Stimulated activated CD4-positive, alpha-beta T cell treated with anti-CD3 and anti-CD28 coated beads, TNF-alpha, amount 100 ng/mL, for 1 hour (primary cell): ENCODE measurements at regions not wholly inside any gene's neighbourhood (a gene's known extent, or its start where the extent isn't known, plus 50 kb on each side); places are given as distances from the start of the nearest gene placed in this dataset.
"Not testable (repeated sequence)": the region's sequence is repeated elsewhere in the genome, so short reads cannot be mapped to it uniquely, and the experiment has no call there.

Experiments
- DNase-seq, 3 donors: peaks; one replicate each; pipeline ENCODE4 v3.0.0-alpha.2; 2020; ENCODE audit warnings: low read depth in 3 of 3, low spot score in 1 of 3

DNA sequence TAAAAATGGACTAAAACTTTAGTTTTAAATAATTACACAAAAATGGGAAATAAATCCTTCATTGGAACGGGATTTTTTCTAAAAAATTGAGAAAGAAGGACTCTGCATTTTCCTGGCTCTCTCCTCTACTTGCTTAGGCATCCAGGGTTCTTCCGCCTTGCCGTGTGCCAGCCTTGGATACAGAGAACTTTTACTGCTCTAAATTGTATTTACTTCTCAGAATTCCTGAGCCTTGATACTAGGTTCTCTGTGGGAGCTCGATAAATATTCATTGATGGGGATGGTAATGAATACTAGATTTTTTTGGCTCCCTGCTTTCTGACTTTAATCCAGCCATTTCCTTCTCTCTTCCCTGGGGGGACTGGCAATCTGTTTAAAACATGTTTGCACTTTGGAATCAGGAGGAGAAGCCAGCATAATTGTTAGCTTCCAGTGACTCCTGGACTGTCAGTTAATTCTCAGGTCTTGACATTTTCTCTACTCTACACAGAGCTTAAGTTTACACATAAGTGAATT is 746.1 kb upstream of the LRRTM1 start:
- no peak for DNase-seq

DNA sequence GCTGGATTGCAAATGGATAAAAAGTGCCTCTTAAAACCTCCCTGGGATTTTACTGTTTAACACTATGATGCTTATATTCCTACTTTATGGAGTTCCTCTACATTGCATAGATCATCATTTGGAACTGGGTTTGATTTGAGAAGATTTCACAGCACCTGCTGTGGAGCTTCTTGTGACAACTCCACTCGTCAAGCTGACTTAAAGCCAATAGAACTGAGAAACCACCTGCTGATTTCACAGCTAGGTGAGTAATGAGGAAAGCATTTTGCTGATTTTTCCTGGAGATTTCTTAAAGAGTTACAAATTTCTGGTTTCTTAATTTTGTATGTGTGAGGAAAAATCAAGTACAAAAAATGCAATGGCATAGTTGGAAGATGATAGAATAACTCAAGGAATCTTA is 739.1 kb upstream of the LRRTM1 start:
- no peak for DNase-seq

DNA sequence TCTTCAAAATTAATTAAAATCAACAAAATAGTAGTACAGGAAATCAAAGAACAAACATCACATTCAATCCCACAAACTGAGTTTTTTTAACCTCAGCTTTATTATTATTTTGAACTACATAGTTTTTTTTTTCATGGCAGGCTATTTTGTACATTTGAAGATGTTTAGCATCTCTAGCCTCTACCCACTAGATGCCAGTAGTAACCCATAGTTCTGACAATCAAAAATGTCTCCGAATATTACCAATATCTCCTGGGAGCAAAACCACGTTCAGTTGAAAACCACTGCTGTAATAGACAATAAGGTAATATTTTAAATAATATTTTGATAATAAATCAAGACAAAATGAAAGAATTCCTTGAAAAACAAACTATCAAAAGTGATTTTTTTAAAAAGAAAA is 702.6 kb upstream of the LRRTM1 start:
- no peak for DNase-seq

DNA sequence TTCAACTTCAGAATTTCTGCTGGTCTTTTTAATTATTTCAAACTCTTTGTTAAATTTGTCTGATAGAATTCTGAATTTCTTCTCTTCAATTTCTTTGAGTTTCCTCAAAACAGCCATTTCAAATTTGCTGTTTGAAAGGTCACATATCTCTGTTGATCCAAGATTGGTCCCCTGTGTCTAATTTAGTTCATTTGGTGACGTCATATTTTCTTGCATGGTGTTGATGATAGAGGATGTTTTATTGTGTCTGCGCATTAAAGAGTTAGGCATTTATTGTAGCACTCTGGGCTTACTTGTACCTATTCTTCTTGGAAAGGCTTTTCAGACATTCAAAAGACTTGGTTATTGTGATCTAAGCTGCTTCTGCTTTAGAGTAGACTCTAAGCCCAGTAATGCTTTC is 698.4 kb upstream of the LRRTM1 start:
- no peak for DNase-seq

DNA sequence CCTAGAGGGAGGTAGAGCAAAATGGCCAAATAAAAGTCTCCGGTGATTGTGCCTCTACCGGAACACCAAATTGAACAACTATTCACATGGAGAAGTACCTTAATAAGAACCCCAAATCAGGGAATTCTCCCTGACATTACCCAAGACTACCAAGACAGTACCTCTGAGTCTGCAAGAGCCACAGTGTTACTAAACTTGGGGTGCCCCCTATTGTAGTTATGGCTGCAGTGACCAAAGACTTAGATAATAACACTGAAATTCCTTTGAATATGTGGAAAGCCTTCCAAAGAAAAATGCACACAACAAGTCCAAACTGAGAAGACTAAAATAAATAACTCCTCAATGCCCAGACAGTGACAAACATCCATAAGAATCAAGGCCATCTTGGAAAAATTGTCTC is 682.9 kb upstream of the LRRTM1 start:
- DNase-seq, result no peak

DNA sequence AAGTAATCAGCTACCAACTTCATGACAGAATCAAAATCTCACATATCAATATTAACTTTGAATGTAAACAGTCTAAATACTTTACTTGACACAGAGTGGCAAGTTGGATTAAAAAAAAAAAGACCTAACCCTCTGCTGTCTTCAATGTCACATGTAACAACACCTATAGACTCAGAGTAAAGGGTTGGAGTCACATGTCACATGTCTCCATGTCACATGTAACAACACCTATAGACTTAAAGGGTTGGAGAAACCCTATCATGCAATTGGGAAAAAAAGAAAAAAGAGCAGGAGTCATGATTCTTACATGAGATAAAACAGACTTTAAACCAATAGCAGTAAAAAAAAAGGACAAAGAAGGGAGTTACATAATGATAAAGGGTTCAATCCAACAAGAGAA is 665.3 kb upstream of the LRRTM1 start:
- DNase-seq, result no peak

DNA sequence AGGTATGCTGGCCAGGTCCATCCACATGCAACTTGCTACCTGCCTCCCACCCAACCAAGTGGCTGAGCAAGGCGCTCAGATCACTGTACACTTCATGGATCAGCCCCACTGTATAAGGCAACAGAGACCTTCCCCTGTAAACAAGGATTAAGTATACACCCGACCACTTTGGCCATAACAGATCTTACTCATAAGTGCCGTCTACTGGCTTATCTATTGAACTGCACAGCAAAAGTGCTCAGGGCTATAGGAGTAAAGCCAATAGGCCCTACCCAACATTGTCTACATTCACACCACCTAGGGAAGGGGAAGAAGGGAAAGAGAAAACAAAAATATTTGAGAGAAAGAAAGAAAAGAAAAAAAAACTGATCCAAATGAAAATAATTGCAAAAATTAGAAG is 663.9 kb upstream of the LRRTM1 start:
- DNase-seq, result no peak

DNA sequence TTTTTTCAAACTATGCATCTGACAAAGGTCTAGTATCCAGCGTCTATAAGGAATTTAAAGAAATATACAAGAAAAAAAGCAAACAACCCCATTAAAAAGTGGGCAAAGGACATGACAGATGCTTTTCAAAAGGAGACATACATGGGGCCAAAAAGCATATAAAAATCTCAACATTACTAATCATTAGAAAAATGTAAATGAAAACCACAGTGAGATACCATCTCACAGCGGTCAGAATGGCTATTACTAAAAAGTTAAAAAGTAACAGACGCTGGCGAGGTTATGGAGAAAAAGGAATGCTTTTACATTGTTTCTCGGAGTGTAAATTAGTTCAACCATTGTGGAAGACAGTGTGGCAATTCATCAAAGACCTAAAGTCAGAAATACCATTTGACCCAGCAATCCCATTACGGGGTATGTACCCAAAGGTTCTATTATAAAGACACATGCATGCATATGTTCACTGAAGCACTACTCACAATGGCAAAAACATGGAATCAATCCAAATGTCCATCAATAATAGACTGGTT is 643.1 kb upstream of the LRRTM1 start:
- DNase-seq, result no peak

DNA sequence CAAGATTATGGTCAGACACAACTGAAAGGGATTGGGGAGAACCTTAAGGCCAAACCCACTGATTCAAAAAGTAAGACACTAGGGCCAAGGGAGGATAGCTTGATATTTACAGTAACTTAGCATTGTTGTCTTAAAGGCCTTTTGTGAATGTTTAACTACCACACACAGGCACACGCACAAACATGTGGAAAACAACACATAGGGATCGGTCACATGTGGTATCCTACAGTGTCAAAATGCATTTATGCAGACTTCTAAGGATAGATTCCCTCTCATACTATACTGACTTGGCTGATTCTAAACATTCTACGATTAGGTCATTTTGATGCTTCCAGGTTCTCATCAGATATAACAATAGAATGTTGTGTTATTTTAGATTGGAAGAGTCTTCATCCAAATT is 638.9 kb upstream of the LRRTM1 start:
- DNase-seq, result no peak

DNA sequence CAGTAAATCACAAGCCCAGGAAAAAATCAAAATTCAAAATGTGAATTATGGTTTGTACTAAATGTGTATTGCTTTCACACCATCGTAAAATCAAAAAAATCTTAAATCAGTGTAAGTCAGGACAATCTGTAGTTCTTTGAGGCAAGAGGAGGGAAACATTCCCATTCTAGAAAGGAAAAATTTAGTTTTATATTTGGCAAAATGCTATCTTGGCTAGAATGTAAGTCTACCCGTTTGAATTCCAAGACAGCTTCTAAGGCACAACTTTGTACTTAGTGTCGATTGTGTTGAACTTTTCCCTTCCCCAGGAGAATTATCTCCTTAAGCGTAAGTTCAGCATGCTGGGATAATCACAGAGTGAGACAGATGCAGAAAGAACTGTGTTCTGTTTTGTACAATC is 638.2 kb upstream of the LRRTM1 start:
- DNase-seq, result no peak

DNA sequence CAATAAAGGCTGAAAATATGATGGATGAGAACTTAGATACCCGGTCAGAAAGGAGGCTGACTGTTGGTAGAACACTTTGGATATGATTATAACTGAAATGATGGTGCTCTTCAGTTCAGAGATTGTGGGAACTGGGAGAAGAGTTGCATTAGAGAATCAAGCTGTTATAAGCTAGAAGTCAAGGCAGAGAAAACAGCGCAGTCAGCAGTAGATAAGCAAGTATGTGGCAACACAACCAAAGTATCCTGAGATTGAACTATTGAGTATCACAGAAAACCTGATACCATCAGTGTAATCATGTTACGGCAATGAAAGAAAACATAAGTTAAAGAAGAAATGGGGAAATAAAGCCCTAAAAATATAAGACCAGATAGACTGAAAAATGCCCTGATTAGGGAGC is 633.9 kb upstream of the LRRTM1 start:
- DNase-seq, result no peak

DNA sequence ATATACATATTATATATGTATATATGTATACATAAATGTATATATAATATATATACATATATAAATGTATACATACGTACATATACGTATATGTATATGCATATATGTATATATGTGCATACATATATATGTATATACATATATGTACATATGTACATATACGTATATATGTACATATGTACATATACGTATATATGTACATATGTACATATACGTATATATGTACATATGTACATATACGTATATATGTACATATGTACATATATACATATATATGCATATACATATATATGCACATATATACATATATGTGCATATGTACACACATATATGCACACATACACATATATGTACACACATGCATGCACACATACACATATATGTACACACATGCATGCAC is 627.3 kb upstream of the LRRTM1 start:
- DNase-seq, result not testable (repeated sequence)

DNA sequence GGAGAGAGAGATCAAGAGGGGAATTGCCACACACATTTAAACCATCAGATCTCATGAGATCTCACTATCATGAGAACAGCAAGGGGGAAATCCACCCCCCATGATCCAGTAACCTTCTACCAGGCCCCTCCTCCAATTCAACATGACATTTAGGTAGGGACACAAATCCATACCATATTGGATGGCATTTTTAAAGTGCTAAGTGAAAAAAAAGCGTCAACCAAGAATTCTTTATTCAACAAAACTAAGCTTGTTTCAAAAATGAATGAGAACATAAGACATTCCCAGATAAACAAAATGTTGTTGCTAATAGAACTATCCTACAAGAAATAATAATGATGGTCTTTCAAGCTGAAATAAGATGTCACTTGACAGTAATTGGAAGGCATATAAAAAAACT is 626.2 kb upstream of the LRRTM1 start:
- no peak for DNase-seq

DNA sequence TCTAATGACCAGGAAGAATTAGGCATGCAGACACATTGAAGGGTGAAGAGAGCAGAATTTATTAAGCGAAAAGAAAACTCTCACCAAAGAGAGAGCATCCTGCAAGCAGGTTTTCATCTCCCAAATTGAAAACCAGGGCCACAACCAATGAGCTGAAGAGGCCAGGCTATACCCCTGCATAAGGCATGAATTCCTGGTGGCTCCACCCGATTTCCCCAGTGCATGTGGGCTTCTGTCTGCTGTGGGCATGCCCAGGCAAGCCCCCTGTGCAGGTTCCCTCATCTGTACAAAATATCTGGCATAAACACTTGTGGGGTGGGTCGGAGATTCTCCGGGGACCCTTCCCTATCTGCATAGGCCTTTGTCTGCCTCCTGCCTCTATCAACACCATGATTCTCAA is 621.6 kb upstream of the LRRTM1 start:
- DNase-seq, result no peak

DNA sequence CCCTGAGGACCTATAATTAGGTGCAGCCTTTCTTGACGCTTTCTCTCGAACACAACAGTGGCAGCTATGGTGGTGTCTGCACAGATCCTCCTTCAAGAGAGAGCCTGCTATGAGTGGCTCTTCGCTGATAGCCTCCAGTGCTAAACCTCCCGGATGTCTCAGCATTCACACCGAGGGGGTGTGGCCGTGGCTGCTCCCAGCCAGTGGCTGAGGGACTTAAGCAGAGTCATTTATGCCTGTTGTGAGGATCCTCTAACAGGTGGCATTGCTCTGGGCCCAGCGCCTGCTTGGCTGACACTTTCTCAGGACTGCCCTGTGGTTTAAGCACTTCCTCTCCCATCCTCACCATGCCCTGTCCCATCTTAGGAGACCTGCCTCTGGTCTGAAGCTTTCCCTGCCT is 592.0 kb upstream of the LRRTM1 start:
- DNase-seq, result no peak

DNA sequence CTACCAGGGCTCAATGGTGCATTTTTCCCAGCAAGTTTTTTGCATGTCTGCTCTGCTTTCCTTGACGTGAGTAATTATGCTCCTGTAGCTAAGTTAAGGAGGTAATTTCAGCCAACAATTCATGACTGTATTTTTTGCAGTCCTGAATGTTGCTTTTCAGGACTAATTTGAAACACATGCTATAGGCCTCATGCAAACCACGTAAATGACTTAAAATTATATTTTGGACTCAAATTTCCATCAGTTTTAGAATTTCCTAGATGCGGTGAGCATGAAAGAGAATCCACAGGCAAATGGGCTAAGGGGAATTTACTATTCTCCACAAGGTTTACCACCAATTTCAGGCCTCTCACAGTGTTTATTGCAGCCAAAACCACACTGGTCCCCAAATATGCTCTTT is 589.9 kb upstream of the LRRTM1 start:
- no peak for DNase-seq

DNA sequence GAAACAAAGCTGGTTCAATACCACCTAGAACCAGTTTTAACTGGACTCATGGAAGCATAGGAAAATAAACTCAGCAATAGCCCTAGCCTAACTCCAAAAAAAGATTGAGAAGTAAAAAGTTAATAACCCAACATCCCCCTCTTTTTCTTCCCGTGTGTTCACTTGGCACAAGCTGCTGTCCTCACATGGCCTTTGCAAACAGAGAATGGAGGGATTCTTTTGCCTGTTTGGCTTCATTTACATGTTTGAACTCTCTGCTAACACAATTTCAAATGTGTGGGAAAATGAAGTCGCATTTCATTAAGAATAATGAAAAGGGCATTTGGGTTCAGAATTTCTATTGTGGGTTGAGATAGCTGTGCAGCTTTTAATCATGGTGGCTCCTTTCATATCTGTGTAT is 589.2 kb upstream of the LRRTM1 start:
- DNase-seq, result no peak

DNA sequence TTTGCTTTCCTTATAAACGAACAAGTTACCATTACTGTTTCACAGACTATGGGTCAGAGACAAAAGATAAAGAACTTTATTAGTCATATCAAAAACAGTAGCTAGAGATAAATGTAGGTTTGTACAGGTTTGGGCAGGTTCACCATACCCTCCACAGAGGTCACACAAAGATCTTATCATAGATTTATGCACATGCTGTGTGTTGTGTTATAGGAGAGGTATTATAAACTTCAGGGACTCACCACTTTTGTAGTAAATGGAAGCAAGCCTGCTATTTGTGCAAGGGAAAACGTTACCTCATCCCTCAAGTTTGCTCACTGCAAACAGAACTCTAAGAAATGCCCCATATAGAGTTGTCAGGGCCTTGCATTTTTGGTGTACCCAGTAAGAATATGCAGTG is 584.5 kb upstream of the LRRTM1 start:
- no peak for DNase-seq

DNA sequence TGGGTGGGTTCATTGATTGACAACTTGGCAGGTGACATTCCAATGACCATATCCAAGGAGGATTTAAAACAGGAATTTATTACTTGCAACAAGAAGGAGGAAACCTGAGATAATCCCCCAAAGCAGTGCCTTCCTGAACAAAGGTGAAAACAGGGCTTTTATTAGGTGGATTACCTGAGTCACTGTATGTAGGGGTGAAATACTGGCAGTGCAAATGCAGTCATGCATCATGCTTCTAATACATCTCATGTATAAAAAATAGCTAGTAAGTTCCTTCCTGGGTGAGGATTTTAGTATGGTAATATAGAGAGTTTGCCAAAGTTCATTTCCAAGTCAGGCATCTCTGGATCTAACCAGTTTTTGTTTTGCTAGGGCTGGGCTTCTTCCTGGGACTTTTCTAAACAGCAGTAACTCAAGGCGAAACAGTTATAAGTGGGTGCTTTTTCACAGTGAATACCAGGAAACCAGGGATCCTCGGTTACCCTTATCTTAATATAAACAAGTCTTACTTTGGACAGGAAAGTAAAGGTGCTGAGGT is 583.4 kb upstream of the LRRTM1 start:
- no peak for DNase-seq

DNA sequence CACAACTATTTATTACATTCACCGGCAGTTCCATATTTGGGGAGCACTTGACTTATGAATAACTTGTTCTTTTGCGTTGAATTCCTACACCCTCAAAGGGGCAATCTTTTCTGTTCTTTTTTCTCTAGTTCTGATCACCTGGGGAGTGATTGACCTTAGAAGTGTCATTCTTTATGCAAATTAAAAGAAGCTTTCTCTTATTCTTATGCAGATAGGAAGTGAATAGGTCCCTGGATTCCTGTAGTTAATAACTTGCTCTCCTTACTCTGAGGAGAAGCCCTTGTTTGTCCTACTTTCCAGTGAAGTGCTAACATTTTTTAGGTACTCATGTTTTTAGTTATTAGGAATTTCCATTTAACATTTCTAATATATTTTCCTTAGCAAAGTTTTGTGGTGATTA is 569.8 kb upstream of the LRRTM1 start:
- DNase-seq, result no peak

DNA sequence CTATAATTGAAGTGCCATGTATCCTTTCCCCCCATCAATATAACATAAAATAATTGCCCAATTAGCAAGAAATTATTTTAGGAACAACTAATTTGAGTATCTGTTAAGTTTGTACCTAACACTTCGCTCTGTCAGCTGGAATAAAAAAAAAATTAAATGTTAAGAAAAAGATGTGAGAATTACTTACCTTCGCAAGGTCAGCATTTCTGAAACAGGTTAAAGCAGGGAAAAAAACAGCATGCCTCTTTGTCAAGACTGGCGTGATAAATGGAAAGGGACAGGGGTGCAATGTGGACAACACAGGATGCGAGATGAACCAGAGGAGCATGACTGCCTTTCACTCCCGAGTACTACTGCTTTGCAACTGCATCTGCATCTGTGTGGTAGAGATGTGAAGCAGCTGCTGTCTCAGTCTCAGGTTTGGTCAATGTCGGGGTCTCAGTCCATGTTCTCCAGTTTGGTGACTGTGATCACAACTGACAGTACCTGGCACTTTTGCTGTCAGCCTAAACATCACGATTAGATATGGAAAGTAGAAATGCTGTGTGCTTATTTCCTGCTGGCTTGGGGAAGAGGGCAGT is 565.4 kb upstream of the LRRTM1 start:
- DNase-seq, result no peak

DNA sequence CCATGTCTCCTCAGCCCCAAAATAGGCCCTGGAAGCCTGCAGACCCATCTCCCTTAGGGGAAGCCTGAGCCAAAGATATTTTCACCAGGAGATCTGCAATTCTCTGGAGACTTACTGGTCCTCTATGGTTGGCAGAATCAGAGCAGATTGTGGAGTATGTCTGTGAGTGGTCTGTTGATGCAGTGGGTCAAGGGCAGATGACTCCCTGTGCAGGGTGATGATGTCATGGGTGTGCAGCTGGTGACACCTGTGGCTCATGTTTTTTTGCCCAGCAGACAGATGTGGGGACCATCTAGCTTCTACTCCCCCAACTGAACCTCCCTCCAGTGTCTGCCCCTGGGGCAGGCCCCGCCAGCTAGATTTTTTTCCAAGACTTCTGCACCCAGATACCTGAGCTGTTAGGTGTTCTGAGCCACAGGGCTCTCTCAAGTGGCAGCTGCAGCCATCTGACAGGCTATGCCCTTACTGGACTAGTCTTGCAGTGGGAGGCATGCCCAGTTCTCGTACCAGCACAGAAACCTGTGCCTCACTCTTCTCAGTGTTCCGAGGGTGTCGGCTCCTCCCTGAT is 558.7 kb upstream of the LRRTM1 start:
- no peak for DNase-seq

DNA sequence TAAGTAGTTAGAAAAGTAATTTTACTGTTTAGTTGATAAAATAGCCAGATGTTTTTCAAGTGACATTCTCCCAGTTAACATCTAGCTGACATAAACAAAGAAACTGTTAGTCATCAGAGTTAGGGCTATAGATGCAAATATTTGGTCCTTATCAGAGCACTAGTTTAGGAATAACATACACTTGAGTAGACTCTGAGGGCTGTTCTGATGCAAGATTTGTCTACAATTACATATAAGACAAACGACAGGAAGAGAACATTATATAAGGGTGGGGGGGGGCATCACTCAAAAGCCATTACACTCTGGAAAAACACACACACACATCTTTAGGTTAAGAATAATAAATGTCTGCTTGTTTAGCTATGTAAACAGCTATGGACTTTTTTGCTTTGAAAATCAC is 554.4 kb upstream of the LRRTM1 start:
- no peak for DNase-seq
